ENCODE measurements at regions not wholly inside any gene's neighbourhood (a gene's known extent, or its start where the extent isn't known, plus 50 kb on each side); places are given as distances from the start of the nearest gene placed in this dataset.
"Not testable (repeated sequence)": the region's sequence is repeated elsewhere in the genome, so short reads cannot be mapped to it uniquely, and the experiment has no call there.

GRCh38 chr7:94314413-94315410 is 80.0 kb upstream of the COL1A2 start:
- no peak for DNase-seq (ENCODE audit: low spot score)

GRCh38 chr7:94321138-94321537 is 73.6 kb upstream of the COL1A2 start:
- DNase-seq (ENCODE audit: low spot score) = not testable (repeated sequence)

- DNase-seq (ENCODE audit: low spot score) = no peak
Observed at GRCh38 chr7:94323844-94324243, 70.9 kb upstream of the COL1A2 start.

- no peak for DNase-seq (ENCODE audit: low spot score)
Observed at GRCh38 chr7:94324380-94325121, 70.1 kb upstream of the COL1A2 start.

GRCh38 chr7:94325122-94325475 is 69.6 kb upstream of the COL1A2 start:
- no peak for DNase-seq (ENCODE audit: low spot score)

GRCh38 chr7:94330269-94331020 is 64.2 kb upstream of the COL1A2 start:
- no peak for DNase-seq (ENCODE audit: low spot score)

GRCh38 chr7:94332571-94332970 is 62.1 kb upstream of the COL1A2 start:
- DNase-seq (ENCODE audit: low spot score) = no peak

- no peak for DNase-seq (ENCODE audit: low spot score)
Observed at GRCh38 chr7:94333810-94334209, 60.9 kb upstream of the COL1A2 start.

GRCh38 chr7:94335586-94335985 is 59.1 kb upstream of the COL1A2 start:
- no peak for DNase-seq (ENCODE audit: low spot score)

- no peak for DNase-seq (ENCODE audit: low spot score)
Observed at GRCh38 chr7:94336009-94336408, 58.7 kb upstream of the COL1A2 start.

- DNase-seq (ENCODE audit: low spot score) = no peak
Observed at GRCh38 chr7:94338921-94339371, 55.7 kb upstream of the COL1A2 start.

- DNase-seq (ENCODE audit: low spot score) = no peak
Observed at GRCh38 chr7:94344826-94345225, 49.9 kb upstream of the COL1A2 start.

Measured in CD4-positive, alpha-beta T cell treated with Interleukin-15 for 4 hours (primary cell).